IMR-90 (cell line): ENCODE measurements at regions not wholly inside any gene's neighbourhood (a gene's known extent, or its start where the extent isn't known, plus 50 kb on each side); places are given as distances from the start of the nearest gene placed in this dataset.

Experiments used
- ATAC-seq: fragments of 200-7000 bp; cut with Tn5 transposase; 2 replicates; pipeline ENCODE4 v1.9.1; 2020; ENCODE audit warnings: low read depth, mild to moderate bottlenecking, moderate library complexity
- BruUV-seq: library from RNA; stranded (reverse); fragments of 400-500 nt; replicated peaks from 2 replicates; lab custom pipeline; 2021; lab: Mats Ljungman, UMichigan
- CTCF ChIA-PET: fragments of 300-600 bp; formaldehyde crosslinking; extraction: SDS; loops from one replicate; lab custom pipeline; 2021; ENCODE audit warnings: antibody characterized with exemption; lab: Yijun Ruan, JAX
- POLR2A ChIA-PET: fragments of 300-600 bp; sonication (Branson Sonifier 250); formaldehyde crosslinking; loops from one replicate; lab custom pipeline; 2022; ENCODE audit warnings: antibody characterized with exemption; ENCODE audit not compliant: unreplicated experiment; lab: Charles Lee
- DNase-seq: peaks from one replicate; pipeline ENCODE4 v3.0.0; 2013
- H2AFZ ChIP-seq: replicated peaks from 2 replicates; pipeline ENCODE3; 2013; ENCODE audit warnings: low read length, mild to moderate bottlenecking; ENCODE audit not compliant: poor library complexity
- H2AK5ac ChIP-seq: 2 replicates; pipeline ENCODE4 v1.6.1; 2013; ENCODE audit warnings: low read depth, low read length, inconsistent platforms
- H2AK9ac ChIP-seq: replicated peaks from 2 replicates; pipeline ENCODE3; 2013; ENCODE audit warnings: mild to moderate bottlenecking, low read depth, low read length, moderate library complexity; ENCODE audit not compliant: poor library complexity
- H2BK120ac ChIP-seq: 2 replicates; pipeline ENCODE4 v1.6.1; 2013; ENCODE audit warnings: low read depth, low read length, inconsistent platforms
- H2BK15ac ChIP-seq: 3 replicates; pipeline ENCODE4 v1.6.1; 2013; ENCODE audit warnings: low read depth, low read length, inconsistent platforms
- H2BK20ac ChIP-seq: 2 replicates; pipeline ENCODE4 v1.6.1; 2013; ENCODE audit warnings: low read depth, mild to moderate bottlenecking, inconsistent platforms, low read length, moderate library complexity
- H2BK5ac ChIP-seq: 2 replicates; pipeline ENCODE4 v1.6.1; 2013; ENCODE audit warnings: mild to moderate bottlenecking, low read depth, low read length, inconsistent platforms; ENCODE audit not compliant: poor library complexity, severe bottlenecking
- H3K14ac ChIP-seq: replicated peaks from 2 replicates; pipeline ENCODE4 v1.6.1; 2013; ENCODE audit warnings: low read depth, low read length, inconsistent platforms
- H3K18ac ChIP-seq: 2 replicates; pipeline ENCODE4 v1.6.1; 2013; ENCODE audit warnings: low read depth, low read length, control low read depth
- H3K23ac ChIP-seq: 2 replicates; pipeline ENCODE4 v1.6.1; 2013; ENCODE audit warnings: low read depth, low read length, inconsistent platforms
- H3K27ac ChIP-seq: 2 replicates; pipeline ENCODE4 v1.5.1; 2013; ENCODE audit warnings: mild to moderate bottlenecking, control low read depth, low read length; ENCODE audit not compliant: insufficient read depth
- H3K27me3 ChIP-seq: 2 replicates; pipeline ENCODE4 v1.6.1; 2013; ENCODE audit warnings: low read length; ENCODE audit not compliant: control insufficient read depth, insufficient read depth
- H3K36me3 ChIP-seq: 2 replicates; pipeline ENCODE4 v1.6.1; 2013; ENCODE audit warnings: low read length, mixed read lengths; ENCODE audit not compliant: control insufficient read depth, insufficient read depth
- H3K4ac ChIP-seq: 2 replicates; pipeline ENCODE4 v1.6.1; 2013; ENCODE audit warnings: low read depth, low read length, inconsistent platforms
- H3K4me1 ChIP-seq: 2 replicates; pipeline ENCODE4 v1.6.1; 2013; ENCODE audit warnings: low read length, mixed read lengths; ENCODE audit not compliant: control insufficient read depth, insufficient read depth
- H3K4me2 ChIP-seq: 2 replicates; pipeline ENCODE4 v1.6.1; 2013; ENCODE audit warnings: low read depth, mild to moderate bottlenecking, control low read depth, low read length, moderate library complexity
- H3K4me3 ChIP-seq: 2 replicates; pipeline ENCODE4 v1.5.1; 2013; ENCODE audit warnings: low read depth, mild to moderate bottlenecking, control low read depth, low read length, moderate library complexity; ENCODE audit not compliant: insufficient read depth
- H3K56ac ChIP-seq: 2 replicates; pipeline ENCODE4 v1.6.1; 2013; ENCODE audit warnings: low read length, inconsistent platforms; ENCODE audit not compliant: insufficient read depth; ENCODE audit errors: extremely low read depth
- H3K79me1 ChIP-seq, 2 experiments: 2 replicates each; pipeline ENCODE4 v1.6.1; 2013; ENCODE audit warnings: low read length in 2 of 2, inconsistent platforms in 1 of 2, low read depth in 1 of 2
- H3K9ac ChIP-seq: 2 replicates; pipeline ENCODE4 v1.6.1; 2013; ENCODE audit warnings: low read depth, low read length, control low read depth
- H3K9me1 ChIP-seq: 2 replicates; pipeline ENCODE4 v1.6.1; 2013; ENCODE audit warnings: low read length, inconsistent platforms; ENCODE audit not compliant: insufficient read depth
- H3K9me3 ChIP-seq: 2 replicates; pipeline ENCODE4 v1.6.1; 2013; ENCODE audit warnings: low read length; ENCODE audit not compliant: control insufficient read depth, insufficient read depth
- H4K20me1 ChIP-seq: 2 replicates; pipeline ENCODE4 v1.6.1; 2013; ENCODE audit warnings: low read length, inconsistent platforms; ENCODE audit not compliant: insufficient read depth
- H4K5ac ChIP-seq: 2 replicates; pipeline ENCODE4 v1.6.1; 2013; ENCODE audit warnings: mild to moderate bottlenecking, low read depth, low read length, control low read depth
- H4K8ac ChIP-seq, 2 experiments: 2 replicates each; pipeline ENCODE4 v1.6.1; 2013; ENCODE audit warnings: low read depth in 2 of 2, low read length in 2 of 2, control low read depth in 1 of 2, inconsistent platforms in 1 of 2
- H4K91ac ChIP-seq: 2 replicates; pipeline ENCODE4 v1.6.1; 2013; ENCODE audit warnings: low read depth, low read length, inconsistent platforms; ENCODE audit not compliant: insufficient read depth
- BHLHE40 ChIP-seq: fragments of 150-350 bp; IDR thresholded peaks from 2 replicates; pipeline ENCODE4 v1.6.1; 2016; ENCODE audit warnings: mild to moderate bottlenecking, low read depth, low read length
- CEBPB ChIP-seq: IDR thresholded peaks from 2 replicates; pipeline ENCODE4 v1.6.1; 2012; ENCODE audit warnings: low read depth, low read length, improper control_type of control experiment
- CHD1 ChIP-seq: IDR thresholded peaks from 2 replicates; pipeline ENCODE4 v1.6.1; 2012; ENCODE audit warnings: low read depth, low read length, improper control_type of control experiment
- CTCF ChIP-seq: conservative IDR thresholded peaks from 2 replicates; pipeline ENCODE4 v1.5.1; 2012; ENCODE audit warnings: mild to moderate bottlenecking, low read depth, low read length, improper control_type of control experiment
- ELK1 ChIP-seq: fragments of 150-350 bp; IDR thresholded peaks from 2 replicates; pipeline ENCODE4 v1.6.1; 2016; ENCODE audit warnings: low read depth, mild to moderate bottlenecking, low read length, moderate library complexity, borderline replicate concordance
- FOS ChIP-seq: fragments of 150-350 bp; IDR thresholded peaks from 2 replicates; pipeline ENCODE4 v1.6.1; 2016; ENCODE audit warnings: low read depth, low read length
- MAFK ChIP-seq: IDR thresholded peaks from 2 replicates; pipeline ENCODE4 v1.6.1; 2012; ENCODE audit warnings: low read depth, low read length, improper control_type of control experiment
- MAZ ChIP-seq: IDR thresholded peaks from 2 replicates; pipeline ENCODE4 v1.6.1; 2012; ENCODE audit warnings: low read depth, mild to moderate bottlenecking, low read length, improper control_type of control experiment, moderate library complexity, borderline replicate concordance
- MXI1 ChIP-seq: IDR thresholded peaks from 2 replicates; pipeline ENCODE4 v1.6.1; 2012; ENCODE audit warnings: low read depth, mild to moderate bottlenecking, low read length, moderate library complexity, borderline replicate concordance
- NFE2L2 ChIP-seq: fragments of 150-350 bp; IDR thresholded peaks from 2 replicates; pipeline ENCODE4 v1.6.1; 2016; ENCODE audit warnings: low read depth, mild to moderate bottlenecking, low read length
- POLR2A ChIP-seq: IDR thresholded peaks from 2 replicates; pipeline ENCODE4 v1.6.1; 2012; ENCODE audit warnings: mild to moderate bottlenecking, low read depth, low read length
- RAD21 ChIP-seq: IDR thresholded peaks from 2 replicates; pipeline ENCODE4 v1.6.1; 2012; ENCODE audit warnings: low read length, improper control_type of control experiment
- RCOR1 ChIP-seq: IDR thresholded peaks from 2 replicates; pipeline ENCODE4 v1.6.1; 2012; ENCODE audit warnings: mild to moderate bottlenecking, low read length, improper control_type of control experiment; ENCODE audit not compliant: insufficient replicate concordance
- RFX5 ChIP-seq: IDR thresholded peaks from 2 replicates; pipeline ENCODE4 v1.8.0; 2012; ENCODE audit warnings: low read depth, mild to moderate bottlenecking, low read length, moderate library complexity
- SMC3 ChIP-seq: fragments of 150-350 bp; IDR thresholded peaks from 2 replicates; pipeline ENCODE4 v1.6.1; 2016; ENCODE audit warnings: low read depth, mild to moderate bottlenecking, antibody characterized with exemption, low read length, moderate library complexity
- USF2 ChIP-seq: fragments of 150-350 bp; IDR thresholded peaks from 2 replicates; pipeline ENCODE4 v1.6.1; 2017; ENCODE audit warnings: mild to moderate bottlenecking, antibody characterized with exemption, low read length, low read depth
- WGBS, 2 experiments: methylation state at CpG; one replicate each; pipeline versions ENCODE4 v1.1.5 to v1.1.7; 2013; ENCODE audit warnings: missing lambda C conversion rate in 2 of 2; ENCODE audit not compliant: insufficient read length in 1 of 2; ENCODE audit errors: extremely low coverage in 2 of 2; 5-methylcytosine and 5-hydroxymethylcytosine counted together
- dilution Hi-C: fragments of 300-500 bp; cut with HindIII; formaldehyde crosslinking; loops from one replicate; pipeline ENCODE4 v1.14.3; 2018; ENCODE audit warnings: low sequenced_read_pairs; ENCODE audit not compliant: unreplicated experiment
- in situ Hi-C: fragments of 300-500 bp; cut with MboI; formaldehyde crosslinking; loops from 3 replicates; pipeline ENCODE4 v1.14.3; 2019; ENCODE audit warnings: low sequenced_read_pairs, inconsistent platforms, mixed read lengths
- intact Hi-C: fragments of 100-400 bp; cut with micrococcal nuclease; formaldehyde crosslinking; loops from 2 replicates; pipeline ENCODE4 v1.10.0; 2022

- CTCF ChIA-PET = interaction anchor here (0.9 kb wide), 1 partner anchor 18 kb away, joined by 3 read pairs; no protein-coding TSS in a partner anchor
- in situ Hi-C loops (no loop called here), intact Hi-C loops (no loop called here), dilution Hi-C loops (no loop called here)
- H3K14ac ChIP-seq = no peak overlapping the region
- no peaks in the 10 kb centered on the region for H3K9me3 ChIP-seq
- H2BK20ac ChIP-seq = no peak overlapping the region
- no peaks in the 10 kb centered on the region for H3K27me3 ChIP-seq
- no peaks in the 10 kb centered on the region for H4K20me1 ChIP-seq
- TF ChIP-seq BHLHE40 = no peak
- no peak for TF ChIP-seq CHD1
- no peak for TF ChIP-seq NFE2L2
- TF ChIP-seq RAD21 = no peak
- no peak for TF ChIP-seq SMC3
- TF ChIP-seq CEBPB = no peak
- no peak for TF ChIP-seq RCOR1
- TF ChIP-seq CTCF = no peak
- no peak for TF ChIP-seq RFX5
- TF ChIP-seq USF2 = no peak
- TF ChIP-seq POLR2A = no peak
- TF ChIP-seq MAZ = no peak
- no peak for TF ChIP-seq ELK1
- no peak for TF ChIP-seq FOS
- TF ChIP-seq MAFK = no peak
- no peak for TF ChIP-seq MXI1
- no TSS peak for BruUV-seq
- H3K18ac ChIP-seq = no peak overlapping the region
- no peak overlapping the region for H3K23ac ChIP-seq
- no peak overlapping the region for H4K91ac ChIP-seq
- no peak overlapping the region for H2AK9ac ChIP-seq
- H3K4me2 ChIP-seq = no peak overlapping the region
- no peaks in the 10 kb centered on the region for H3K4me1 ChIP-seq
- no peak overlapping the region for H2BK5ac ChIP-seq
- WGBS, 2 experiments = no CpG with 5 or more reads among the region's 1 CpG
- no peak overlapping the region for H3K4ac ChIP-seq
- H2AFZ ChIP-seq = no peak overlapping the region
- no peaks in the 10 kb centered on the region for H3K79me1 ChIP-seq
- no peak overlapping the region for H4K5ac ChIP-seq
- no peak overlapping the region for H2BK120ac ChIP-seq
- DNase-seq (no peak), ATAC-seq (no peak)
- no peak overlapping the region for H3K9ac ChIP-seq
- no peak overlapping the region for H2BK15ac ChIP-seq
- H3K9me1 ChIP-seq = no peaks in the 10 kb centered on the region
- H3K56ac ChIP-seq = no peak overlapping the region
- H3K27ac ChIP-seq = no peak overlapping the region
- POLR2A ChIA-PET = no interaction called here
- no peak overlapping the region for H4K8ac ChIP-seq
- H3K36me3 ChIP-seq = no peaks in the 10 kb centered on the region
- H3K4me3 ChIP-seq = no peak overlapping the region
- no peak overlapping the region for H2AK5ac ChIP-seq
These were observed 123.8 kb upstream of the CXCL13 start for GRCh38 chr4:77481856-77482255.
